H1 (cell line): ENCODE measurements at regions not wholly inside any gene's neighbourhood (a gene's known extent, or its start where the extent isn't known, plus 50 kb on each side); places are given as distances from the start of the nearest gene placed in this dataset.

Experiments
- POU5F1 ChIP-seq: IDR thresholded peaks from 2 replicates; pipeline ENCODE4 v1.6.1; 2011; ENCODE audit warnings: low read depth, mild to moderate bottlenecking, low read length, moderate library complexity

DNA sequence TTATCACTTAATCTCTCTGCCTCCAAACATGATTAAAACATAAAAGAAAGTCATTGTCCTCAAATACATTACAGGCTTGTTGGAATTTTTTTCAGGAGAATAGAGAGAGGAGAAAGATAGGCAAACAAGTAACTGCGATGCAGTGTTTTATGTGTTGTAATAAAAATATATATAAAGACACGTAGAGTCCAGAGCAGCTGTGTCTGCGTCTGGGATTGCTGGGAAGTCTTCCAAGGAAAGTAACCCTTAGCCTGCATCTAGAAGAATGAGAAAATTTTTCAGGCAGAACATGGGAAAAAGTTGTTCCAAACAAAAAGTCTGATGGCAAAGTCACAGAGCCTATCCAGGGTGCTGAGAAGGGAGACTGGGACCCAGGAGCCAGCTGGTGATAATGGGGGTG is 91.8 kb upstream of the ST6GAL2 start (continued):
- no peak for TF ChIP-seq POU5F1
- TF ChIP-seq, all 59 proteins: peak for 0
